HUDEP-2 (cell line): ENCODE measurements at regions not wholly inside any gene's neighbourhood (a gene's known extent, or its start where the extent isn't known, plus 50 kb on each side); places are given as distances from the start of the nearest gene placed in this dataset.
A peak's percentile ranks its signal among the peaks of the same experiment; 100 is the strongest.
"Not testable (repeated sequence)": the region's sequence is repeated elsewhere in the genome, so short reads cannot be mapped to it uniquely, and the experiment has no call there.

ENCODE experiments used
- DNase-seq, 76 experiments: peaks; one replicate each; lab custom pipeline; 2025; ENCODE audit not compliant: unreplicated experiment in 76 of 76; lab: John Stamatoyannopoulos, UW

GRCh38 chr3:109648027-109648426, 310.7 kb upstream of the DPPA4 start:
- DNase-seq = no peak

- DNase-seq = no peak
Observed at GRCh38 chr3:109656225-109656624, 318.9 kb upstream of the DPPA4 start.

DNA sequence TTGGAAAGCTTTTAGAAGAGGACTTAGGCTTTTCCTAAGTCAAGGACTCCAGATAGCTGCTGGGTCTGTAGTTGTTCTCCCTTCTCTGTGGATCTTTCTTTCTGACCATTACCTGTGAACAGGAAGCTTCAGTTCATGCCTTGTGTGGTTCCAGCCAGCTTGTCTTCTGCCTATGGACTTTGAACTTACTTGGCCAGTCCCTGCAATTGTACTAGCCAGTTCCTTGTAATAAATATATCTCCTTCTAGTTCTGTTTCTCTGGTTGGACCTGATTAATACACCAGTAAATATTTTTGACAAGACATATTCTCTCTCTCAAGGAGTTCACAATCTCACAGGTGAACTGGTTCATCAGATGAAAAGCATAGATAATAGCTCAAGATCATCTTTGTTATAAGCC, 341.3 kb upstream of the DPPA4 start:
- DNase-seq = no peak

DNA sequence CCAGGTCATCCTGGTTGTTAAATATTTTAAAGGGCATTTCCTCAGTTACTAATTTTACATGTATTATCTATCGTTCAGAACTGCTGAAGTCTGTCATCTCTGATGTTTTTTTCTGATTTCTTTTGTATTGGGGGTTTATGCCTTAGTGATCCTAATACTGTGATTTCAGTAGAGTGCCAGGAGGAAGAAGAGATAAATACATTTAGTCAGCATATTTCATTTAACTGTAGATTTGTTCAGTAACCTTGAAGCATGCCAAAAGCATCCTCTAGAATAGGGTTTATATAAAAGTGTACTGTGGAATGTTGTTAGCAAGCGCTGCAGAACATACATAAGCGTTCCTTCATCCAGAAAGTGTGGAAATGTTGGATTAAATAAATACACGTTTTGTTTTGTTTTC, 342.3 kb upstream of the DPPA4 start:
- no peak for DNase-seq

DNA sequence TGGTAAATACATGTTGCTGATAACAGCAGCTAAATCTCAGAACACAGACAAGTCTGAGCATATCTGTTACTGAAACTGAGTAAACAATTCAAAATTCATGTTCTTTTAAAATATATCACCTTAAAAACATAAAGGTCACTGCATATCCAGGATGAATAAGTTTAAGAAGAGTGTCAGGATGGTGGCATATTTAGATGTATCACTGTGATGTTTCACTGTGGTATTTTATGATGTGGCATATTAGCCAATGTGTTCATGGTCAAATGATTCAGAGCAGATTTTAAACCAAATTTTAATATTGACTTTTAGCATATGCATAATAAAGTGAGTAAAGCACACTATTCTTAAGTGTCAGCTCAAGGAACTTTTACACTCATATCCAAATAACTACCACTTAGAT, 346.4 kb upstream of the DPPA4 start:
- DNase-seq = no peak

DNA sequence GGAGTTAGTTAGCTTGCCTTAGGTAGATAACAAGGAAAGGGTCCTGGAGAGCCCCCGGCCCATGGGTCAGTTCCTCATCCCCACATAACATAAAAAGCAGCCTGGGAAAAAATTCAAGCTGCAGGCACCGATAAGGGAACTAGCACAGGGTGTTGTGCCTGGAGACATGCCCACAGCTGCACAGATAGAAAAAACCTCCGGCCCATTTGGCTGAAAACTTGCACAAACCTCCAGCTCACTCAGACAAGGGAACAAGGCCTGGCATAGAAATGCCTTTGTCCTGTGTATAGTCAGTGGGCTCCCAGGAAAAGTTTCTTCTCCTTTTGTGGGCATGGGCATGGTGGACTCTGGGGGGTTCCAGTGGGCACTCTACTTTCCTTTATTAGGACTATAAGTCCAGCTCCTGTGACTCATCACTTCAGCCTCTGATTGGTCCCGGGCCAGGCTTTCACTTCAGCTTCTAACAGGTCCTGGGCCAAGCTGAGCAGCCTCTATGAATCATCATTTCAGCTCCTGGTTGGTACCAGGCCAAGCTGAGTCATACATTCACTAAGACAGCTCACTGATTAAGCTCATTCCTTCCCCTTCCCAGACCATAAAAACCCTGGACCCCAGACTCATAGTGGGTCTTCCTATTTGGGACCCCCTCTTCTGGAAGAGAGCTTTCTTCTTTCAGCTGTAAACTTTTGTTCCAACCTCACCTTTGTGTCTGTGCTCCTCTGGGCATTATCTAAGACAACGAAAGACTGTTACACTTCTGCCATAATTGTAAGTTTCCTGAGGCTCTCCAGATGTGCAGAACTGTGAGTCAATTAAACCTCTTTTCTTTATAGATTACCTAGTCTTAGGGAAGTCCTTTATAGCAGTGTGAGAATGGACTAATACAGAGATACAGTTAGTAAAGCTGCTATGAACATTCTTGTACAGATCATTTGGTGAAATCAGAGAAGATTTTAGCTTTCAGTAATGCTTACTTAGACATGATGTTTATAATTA, 348.0 kb upstream of the DPPA4 start:
- DNase-seq = peak in 65 of 76 experiments; percentile 0 to 85 (median 57)

- no peak for DNase-seq
Observed at GRCh38 chr3:109687626-109688025, 350.3 kb upstream of the DPPA4 start.

- no peak for DNase-seq
Observed at GRCh38 chr3:109696932-109697331, 359.6 kb upstream of the DPPA4 start.

DNA sequence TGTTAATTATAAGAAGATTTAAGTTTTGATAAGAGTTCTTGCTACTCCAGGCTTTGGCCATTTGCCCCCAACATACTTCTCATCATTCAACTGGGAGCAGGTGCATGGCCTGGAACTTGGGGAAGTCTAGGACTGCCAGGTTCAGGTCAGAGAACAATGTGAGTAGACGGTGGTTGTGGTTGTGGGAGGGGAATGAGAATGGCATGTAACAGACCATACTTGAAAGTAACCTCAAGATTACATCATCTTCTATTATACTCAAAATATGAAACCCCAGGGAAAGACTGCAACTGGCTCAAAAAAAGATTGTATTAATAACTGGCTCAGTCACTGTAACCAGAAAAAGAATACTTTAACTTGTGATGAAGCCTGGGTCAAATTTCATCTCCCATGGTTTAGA, 364.9 kb upstream of the DPPA4 start:
- no peak for DNase-seq

GRCh38 chr3:109702976-109703375, 365.6 kb upstream of the DPPA4 start:
- no peak for DNase-seq

DNA sequence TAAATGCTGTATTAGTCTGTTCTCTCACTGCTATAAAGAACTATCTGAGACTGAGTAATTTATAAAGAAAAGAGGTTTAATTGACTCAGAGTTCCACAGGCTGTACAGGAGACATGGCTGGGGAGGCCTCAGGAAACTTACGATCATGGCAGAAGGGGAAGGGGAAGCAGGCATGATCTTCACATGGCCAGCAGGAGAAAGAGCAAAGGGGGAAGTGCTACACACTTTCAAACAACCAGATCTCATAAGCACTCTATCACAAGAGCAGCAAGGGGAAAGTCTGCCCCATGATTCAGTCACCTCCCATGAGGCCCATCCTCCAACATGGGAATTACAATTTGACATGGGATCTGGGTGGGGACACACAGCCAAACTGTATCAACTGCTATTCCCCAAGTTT, 367.8 kb upstream of the DPPA4 start:
- DNase-seq = not testable (repeated sequence)

- DNase-seq = no peak
Observed at GRCh38 chr3:109707617-109708016, 370.3 kb upstream of the DPPA4 start.

GRCh38 chr3:109713288-109713687, 375.9 kb upstream of the DPPA4 start:
- DNase-seq = no peak

DNA sequence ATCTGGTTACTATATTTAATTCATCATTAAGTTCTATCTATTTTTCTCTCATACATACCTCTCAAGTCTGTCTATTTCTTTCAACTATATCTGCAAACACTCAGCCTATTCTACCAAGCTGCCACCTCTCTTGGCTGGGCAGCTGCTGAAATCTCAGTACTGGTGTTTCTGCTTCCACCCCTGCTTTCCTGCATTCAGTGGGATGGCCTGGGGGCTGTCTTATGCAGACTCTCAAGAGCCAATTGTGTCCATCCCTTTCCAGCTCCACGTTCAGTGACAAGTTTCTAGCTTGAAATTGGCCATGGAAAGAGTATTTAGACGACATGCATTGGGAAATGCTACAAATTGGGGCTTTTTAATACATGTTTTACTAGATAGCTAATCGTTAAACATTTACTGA, 378.4 kb upstream of the DPPA4 start:
- no peak for DNase-seq

DNA sequence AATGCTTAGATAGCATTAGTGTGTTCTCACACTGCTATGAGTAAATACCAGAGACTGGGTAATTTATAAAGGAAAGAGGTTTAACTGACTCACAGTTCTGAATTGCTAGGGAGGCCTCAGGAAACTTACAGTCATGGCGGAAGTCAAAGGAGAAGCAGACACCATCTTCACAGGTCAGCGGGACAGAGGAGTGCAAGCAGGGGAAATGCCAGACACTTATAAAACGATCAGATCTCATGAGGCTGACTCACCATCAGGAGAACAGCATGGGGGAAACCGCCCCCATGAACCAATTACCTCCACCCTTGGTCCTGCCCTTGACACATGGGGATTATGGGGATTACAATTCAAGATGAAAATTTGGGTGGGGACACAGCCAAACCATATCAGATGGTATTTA, 381.5 kb upstream of the DPPA4 start:
- no peak for DNase-seq

DNA sequence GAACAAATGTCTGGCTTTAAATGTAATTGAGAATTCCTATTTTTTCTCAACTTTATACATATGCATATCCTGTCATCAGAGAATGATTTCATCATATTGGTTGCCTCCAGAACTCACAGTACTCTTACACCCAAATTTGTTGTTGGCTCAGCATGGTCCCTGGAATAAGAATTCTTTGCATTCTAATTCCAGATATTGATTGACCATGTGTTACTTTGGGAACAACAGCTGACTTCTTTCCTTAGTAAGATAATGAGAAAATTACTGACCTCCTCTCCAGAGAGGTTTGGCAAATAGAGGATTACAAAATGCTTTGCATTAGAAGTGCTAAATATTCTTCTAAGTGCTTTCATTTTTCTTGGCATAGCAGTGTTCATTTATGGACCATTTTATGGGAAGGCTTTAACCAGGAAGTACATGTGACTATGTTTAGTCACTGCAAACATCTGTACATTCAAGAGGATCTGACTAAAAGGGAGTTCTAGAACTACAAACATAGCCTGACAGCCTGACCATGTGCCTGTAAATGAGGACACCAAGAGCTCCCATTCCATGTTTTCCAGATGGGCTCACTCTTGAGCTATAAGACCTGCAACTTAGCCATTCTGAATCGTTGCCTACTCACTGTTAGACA, 391.6 kb upstream of the DPPA4 start:
- DNase-seq = no peak

GRCh38 chr3:109731639-109732473, 394.5 kb upstream of the DPPA4 start:
- peak in 31 of 76 experiments; percentile 0 to 38 (median 18) for DNase-seq

DNA sequence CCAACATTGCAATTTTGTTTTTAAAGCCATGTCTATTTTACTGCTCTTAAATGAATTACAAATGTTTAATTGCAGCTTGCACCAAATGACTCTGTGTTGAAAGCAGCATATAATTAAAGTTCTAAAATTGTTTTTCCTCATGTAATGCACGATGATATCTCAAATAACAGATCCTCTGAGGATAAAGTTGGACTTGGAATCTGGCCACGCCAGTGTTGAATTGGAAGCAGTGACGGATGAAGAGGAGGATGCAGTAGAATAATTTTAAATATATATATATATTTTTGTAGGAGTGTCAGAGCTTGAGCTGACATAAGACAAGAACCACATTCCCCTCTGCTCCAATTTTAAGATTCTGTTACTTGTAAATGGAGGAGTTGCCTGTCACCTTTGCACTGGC, 406.6 kb upstream of the DPPA4 start:
- no peak for DNase-seq

GRCh38 chr3:109772520-109772919, 435.2 kb upstream of the DPPA4 start:
- no peak for DNase-seq

- no peak for DNase-seq
Observed at GRCh38 chr3:109774108-109774507, 436.8 kb upstream of the DPPA4 start.

DNA sequence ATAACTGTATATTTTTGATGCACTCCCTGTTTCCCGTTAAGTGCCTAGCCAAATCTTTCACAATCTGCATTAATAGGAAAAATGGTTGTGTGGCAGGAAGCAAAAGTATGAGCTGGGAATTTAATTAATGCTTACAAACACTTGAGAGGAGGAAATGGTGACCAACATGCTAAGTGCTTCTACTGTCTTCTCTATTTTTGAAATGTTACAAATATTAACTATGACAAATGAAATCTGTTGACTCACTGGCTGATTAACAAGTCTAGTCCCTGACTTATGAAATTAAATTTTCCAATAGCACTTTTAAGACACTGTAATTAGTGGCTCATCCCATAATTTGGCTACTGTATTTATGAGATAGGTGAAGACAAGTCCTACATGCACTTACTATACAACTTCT, 446.9 kb upstream of the DPPA4 start:
- DNase-seq = no peak
